HUES64 (cell line): ENCODE measurements at regions not wholly inside any gene's neighbourhood (a gene's known extent, or its start where the extent isn't known, plus 50 kb on each side); places are given as distances from the start of the nearest gene placed in this dataset.
"Not testable (repeated sequence)": the region's sequence is repeated elsewhere in the genome, so short reads cannot be mapped to it uniquely, and the experiment has no call there.

Experiments
- H3K27ac ChIP-seq: 2 replicates; pipeline ENCODE4 v1.7.0; 2013; ENCODE audit warnings: low read depth, low read length, inconsistent platforms
- H3K27me3 ChIP-seq: 2 replicates; pipeline ENCODE4 v1.6.1; 2013; ENCODE audit warnings: mild to moderate bottlenecking, low read length; ENCODE audit not compliant: insufficient read depth
- H3K36me3 ChIP-seq: 2 replicates; pipeline ENCODE4 v1.6.1; 2013; ENCODE audit warnings: mild to moderate bottlenecking, low read length; ENCODE audit not compliant: insufficient read depth
- H3K4me1 ChIP-seq: 2 replicates; pipeline ENCODE4 v1.6.1; 2013; ENCODE audit warnings: mild to moderate bottlenecking, low read length, moderate library complexity; ENCODE audit not compliant: insufficient read depth
- H3K4me3 ChIP-seq: 2 replicates; pipeline ENCODE4 v1.5.1; 2013; ENCODE audit warnings: mild to moderate bottlenecking, low read length, moderate library complexity
- H3K9ac ChIP-seq: 2 replicates; pipeline ENCODE4 v1.6.1; 2013; ENCODE audit warnings: mild to moderate bottlenecking, low read depth, low read length
- H3K9me3 ChIP-seq: 2 replicates; pipeline ENCODE4 v1.6.1; 2013; ENCODE audit warnings: low read depth, low read length; ENCODE audit not compliant: insufficient read depth
- WGBS: fragments of 150-250, 120-280 bp; methylation state at CpG from one replicate; pipeline ENCODE4 v1.1.7; 2013; ENCODE audit warnings: missing lambda C conversion rate; 5-methylcytosine and 5-hydroxymethylcytosine counted together

DNA sequence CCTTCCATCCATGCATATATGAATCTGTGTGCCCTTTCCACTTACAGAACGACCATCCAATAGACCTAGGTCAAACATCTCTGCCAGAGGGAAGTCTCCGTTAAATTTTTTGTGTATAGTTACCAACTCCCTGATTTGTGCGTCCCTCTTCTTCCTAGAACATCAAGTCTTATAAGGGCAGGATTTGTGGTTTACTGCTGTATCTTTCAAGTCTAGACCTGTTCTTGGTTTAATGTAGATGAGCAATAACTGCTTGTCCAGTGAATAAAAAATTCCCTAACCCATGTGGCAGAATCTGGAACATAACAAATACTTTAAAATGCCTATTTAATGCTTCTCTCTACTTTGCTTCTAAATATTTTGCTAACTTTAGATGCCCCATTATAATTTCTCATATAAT lies 988.8 kb downstream of the RAPGEF2 start:
- no peaks in the 10 kb centered on the region for H3K4me1 ChIP-seq
- H3K27ac ChIP-seq = no peak overlapping the region
- 99% methylated on average over 3 of the region's 3 CpGs for WGBS
- H3K4me3 ChIP-seq = no peak overlapping the region
- no peak overlapping the region for H3K9ac ChIP-seq
- H3K9me3 ChIP-seq = no peaks in the 10 kb centered on the region
- no peaks in the 10 kb centered on the region for H3K36me3 ChIP-seq
- H3K27me3 ChIP-seq = no peaks in the 10 kb centered on the region

GRCh38 chr4:160100316-160100715 lies 997.4 kb downstream of the RAPGEF2 start:
- Histone ChIP-seq H3K27me3 (no peaks in the 10 kb centered on the region), H3K4me1 (no peaks in the 10 kb centered on the region), H3K27ac (no peak overlapping the region), H3K9me3 (no peaks in the 10 kb centered on the region), H3K4me3 (no peak overlapping the region), H3K36me3 (no peaks in the 10 kb centered on the region), H3K9ac (no peak overlapping the region)
- no CpG with 5 or more reads among the region's 1 CpG for WGBS

GRCh38 chr4:160110891-160111290 lies 1008.0 kb downstream of the RAPGEF2 start:
- Histone ChIP-seq H3K4me3 (no peak overlapping the region), H3K27ac (no peak overlapping the region), H3K9ac (no peak overlapping the region), H3K9me3 (peaks cover 50% of the 10 kb centered on the region), H3K36me3 (no peaks in the 10 kb centered on the region), H3K27me3 (no peaks in the 10 kb centered on the region), H3K4me1 (no peaks in the 10 kb centered on the region)
- WGBS = 97% methylated on average over 3 of the region's 3 CpGs

DNA sequence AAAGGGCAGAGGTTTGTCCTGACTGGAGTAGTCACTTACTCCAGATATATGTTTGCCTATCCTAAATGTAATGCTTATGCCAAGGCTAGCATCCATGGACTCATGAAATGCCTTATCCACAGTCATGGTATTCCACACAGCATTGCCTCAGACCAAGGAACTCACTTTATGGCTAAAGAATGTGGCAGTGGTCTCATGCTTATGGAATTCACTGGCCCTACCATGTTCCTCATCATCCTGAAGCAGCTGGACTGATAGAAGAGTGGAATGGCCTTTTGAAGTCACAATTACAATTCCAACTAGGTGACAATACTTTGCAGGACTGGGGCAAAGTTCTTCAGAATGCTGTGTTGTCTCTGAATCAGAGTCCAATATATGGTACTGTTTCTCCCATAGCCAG lies 1014.8 kb downstream of the RAPGEF2 start:
- H3K9ac ChIP-seq = no peak overlapping the region
- H3K4me1 ChIP-seq = no peaks in the 10 kb centered on the region
- H3K4me3 ChIP-seq = no peak overlapping the region
- H3K27me3 ChIP-seq = no peaks in the 10 kb centered on the region
- peaks cover 13% of the 10 kb centered on the region; the same call in 1 of the 2 replicates for H3K9me3 ChIP-seq
- no peak overlapping the region for H3K27ac ChIP-seq
- H3K36me3 ChIP-seq = no peaks in the 10 kb centered on the region

- not testable (repeated sequence) for H3K9me3 ChIP-seq, H3K9ac ChIP-seq, H3K27me3 ChIP-seq, H3K27ac ChIP-seq, H3K4me3 ChIP-seq, H3K4me1 ChIP-seq, H3K36me3 ChIP-seq
- 92% methylated on average over 24 of the region's 24 CpGs for WGBS
These were observed 1022.9 kb downstream of the RAPGEF2 start for GRCh38 chr4:160125576-160126287.

DNA sequence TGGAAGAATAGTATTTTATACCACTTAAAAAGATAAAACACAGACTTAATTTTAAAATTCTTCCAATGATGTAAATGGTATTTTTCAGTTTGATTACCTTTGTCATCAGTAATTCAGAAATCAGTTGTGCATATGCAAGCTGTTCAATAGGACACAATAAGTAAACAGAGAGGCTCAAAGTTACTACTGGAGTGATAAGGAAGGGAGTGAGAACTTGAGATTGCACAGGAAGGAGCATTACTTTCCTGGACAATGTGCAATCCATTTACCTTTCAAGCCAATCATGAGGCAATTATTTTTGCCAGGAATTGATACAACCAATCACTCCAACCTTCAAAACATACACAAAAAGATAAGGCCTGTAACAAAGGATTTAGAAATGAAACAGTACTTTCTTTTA lies 1024.3 kb downstream of the RAPGEF2 start:
- Histone ChIP-seq H3K36me3 (no peaks in the 10 kb centered on the region), H3K9ac (no peak overlapping the region), H3K4me1 (peaks cover 4% of the 10 kb centered on the region; the same call in 1 of the 2 replicates), H3K9me3 (peaks cover 10% of the 10 kb centered on the region; the same call in 1 of the 2 replicates), H3K27me3 (no peaks in the 10 kb centered on the region), H3K27ac (no peak overlapping the region), H3K4me3 (no peak overlapping the region)

GRCh38 chr4:160129439-160129838 lies 1026.6 kb downstream of the RAPGEF2 start:
- WGBS = 91% methylated on average over 2 of the region's 2 CpGs
- H3K4me1 ChIP-seq = peaks cover 4% of the 10 kb centered on the region; the same call in 1 of the 2 replicates

DNA sequence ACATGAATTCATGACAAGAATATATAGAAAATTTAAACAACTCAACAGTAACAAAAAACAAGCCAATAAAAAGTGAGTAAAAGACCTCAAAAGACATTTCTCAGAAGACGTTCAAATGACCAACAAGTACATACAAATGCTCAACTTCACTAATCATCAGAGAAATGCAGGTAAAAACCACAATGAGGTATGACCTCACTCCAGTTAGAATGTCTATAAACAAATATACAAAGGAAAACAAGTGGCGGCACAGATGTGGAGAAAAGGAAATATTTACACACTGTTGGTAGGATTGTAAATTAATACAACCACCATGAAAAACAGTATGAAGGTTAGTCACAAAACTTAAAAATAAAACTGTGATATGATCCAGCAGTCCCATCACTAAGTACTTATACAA lies 1033.1 kb downstream of the RAPGEF2 start:
- Histone ChIP-seq H3K9ac (no peak overlapping the region), H3K4me3 (no peak overlapping the region), H3K27ac (no peak overlapping the region), H3K36me3 (no peaks in the 10 kb centered on the region), H3K9me3 (peaks cover 21% of the 10 kb centered on the region), H3K4me1 (peaks cover 13% of the 10 kb centered on the region), H3K27me3 (no peaks in the 10 kb centered on the region)
- 81% methylated on average over 1 of the region's 2 CpGs for WGBS

More at GRCh38 chr4:160129439-160129838, 1026.6 kb downstream of the RAPGEF2 start:
- Histone ChIP-seq H3K9ac (no peak overlapping the region), H3K9me3 (peaks cover 21% of the 10 kb centered on the region), H3K27me3 (no peaks in the 10 kb centered on the region), H3K36me3 (no peaks in the 10 kb centered on the region), H3K27ac (no peak overlapping the region), H3K4me3 (no peak overlapping the region)

DNA sequence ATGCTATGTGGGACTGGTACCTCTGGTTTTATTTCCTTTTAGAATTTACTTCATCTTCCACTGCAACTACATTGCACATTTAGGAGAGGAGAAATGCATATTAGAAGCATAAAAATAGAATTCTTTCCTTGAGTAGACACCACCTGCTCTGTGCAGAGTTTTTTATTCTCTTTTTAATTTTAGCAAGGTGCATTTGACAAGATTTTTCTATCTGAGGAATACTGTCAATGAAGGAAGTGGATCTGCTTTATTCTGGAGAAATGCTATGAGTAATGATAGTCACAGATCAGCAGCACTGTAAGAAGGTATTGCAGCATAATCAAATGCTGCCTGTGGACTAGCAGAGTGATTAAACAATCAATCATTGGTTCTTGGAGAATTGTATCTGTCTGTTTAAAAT lies 1038.3 kb downstream of the RAPGEF2 start:
- H3K9me3 ChIP-seq = no peaks in the 10 kb centered on the region
- no peak overlapping the region for H3K9ac ChIP-seq
- no peaks in the 10 kb centered on the region for H3K27me3 ChIP-seq
- peaks cover 16% of the 10 kb centered on the region for H3K4me1 ChIP-seq
- no peak overlapping the region for H3K27ac ChIP-seq
- no peaks in the 10 kb centered on the region for H3K36me3 ChIP-seq
- H3K4me3 ChIP-seq = no peak overlapping the region

- H3K27me3 ChIP-seq = no peaks in the 10 kb centered on the region
- H3K4me3 ChIP-seq = no peak overlapping the region
- no peaks in the 10 kb centered on the region for H3K9me3 ChIP-seq
- no peak overlapping the region for H3K9ac ChIP-seq
- H3K36me3 ChIP-seq = no peaks in the 10 kb centered on the region
- H3K27ac ChIP-seq = no peak overlapping the region
- peaks cover 16% of the 10 kb centered on the region for H3K4me1 ChIP-seq
- 88% methylated on average over 1 of the region's 2 CpGs for WGBS
These were observed 1039.7 kb downstream of the RAPGEF2 start for GRCh38 chr4:160142579-160142978.

GRCh38 chr4:160143574-160143973 lies 1040.7 kb downstream of the RAPGEF2 start:
- Histone ChIP-seq H3K27ac (no peak overlapping the region), H3K9ac (no peak overlapping the region), H3K36me3 (no peaks in the 10 kb centered on the region), H3K4me1 (peaks cover 16% of the 10 kb centered on the region), H3K4me3 (no peak overlapping the region), H3K9me3 (no peaks in the 10 kb centered on the region), H3K27me3 (no peaks in the 10 kb centered on the region)
- WGBS = 100% methylated on average over 2 of the region's 3 CpGs

DNA sequence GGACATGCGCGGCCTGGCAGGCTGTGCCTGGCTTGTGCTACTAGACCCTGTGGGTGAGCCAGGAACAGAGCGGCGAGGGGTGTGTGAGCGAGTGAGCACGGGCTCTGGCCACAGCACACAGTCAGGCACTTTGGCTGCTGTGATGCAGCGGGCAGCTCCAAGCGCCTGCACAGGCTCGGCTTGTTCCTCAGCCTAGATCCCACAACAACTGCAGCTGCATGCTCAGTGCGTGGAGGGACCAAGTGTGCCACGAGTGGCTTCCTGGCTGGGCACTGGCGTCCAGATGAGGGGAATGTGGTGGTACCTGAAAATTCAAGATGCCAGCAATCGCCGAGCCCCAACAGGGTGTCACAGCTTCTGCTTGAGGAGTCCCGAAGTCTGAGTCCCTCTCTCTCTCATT lies 1056.6 kb downstream of the RAPGEF2 start:
- H3K27ac ChIP-seq = no peak overlapping the region
- H3K4me3 ChIP-seq = no peak overlapping the region
- no peaks in the 10 kb centered on the region for H3K27me3 ChIP-seq
- H3K9ac ChIP-seq = no peak overlapping the region
- WGBS = 95% methylated on average over 15 of the region's 15 CpGs
- no peaks in the 10 kb centered on the region for H3K36me3 ChIP-seq
- H3K9me3 ChIP-seq = peaks cover 22% of the 10 kb centered on the region; the same call in 1 of the 2 replicates
- no peaks in the 10 kb centered on the region for H3K4me1 ChIP-seq
